ENCODE measurements at regions not wholly inside any gene's neighbourhood (a gene's known extent, or its start where the extent isn't known, plus 50 kb on each side); places are given as distances from the start of the nearest gene placed in this dataset.

DNA sequence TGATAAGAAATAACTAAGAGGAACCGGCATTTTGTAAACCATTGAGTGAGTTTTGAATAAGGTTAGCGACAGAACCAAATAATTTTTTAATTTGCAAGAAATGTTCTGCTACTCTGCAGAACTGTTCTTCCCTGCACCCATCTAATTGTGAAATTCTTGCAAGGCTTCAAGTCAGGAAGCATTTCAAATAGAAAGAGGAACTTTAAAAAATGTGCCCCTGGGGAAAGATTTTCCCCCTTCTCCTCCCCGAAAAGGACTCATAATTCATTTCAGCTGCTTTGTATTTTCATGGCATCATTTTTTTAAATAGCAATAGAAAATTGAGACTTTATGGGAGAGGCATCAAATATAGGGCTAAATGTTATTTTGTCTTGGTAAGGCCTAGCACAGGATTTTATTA is 180.9 kb upstream of the ANKRD55 start:
- TF ChIP-seq, protein P1, sequence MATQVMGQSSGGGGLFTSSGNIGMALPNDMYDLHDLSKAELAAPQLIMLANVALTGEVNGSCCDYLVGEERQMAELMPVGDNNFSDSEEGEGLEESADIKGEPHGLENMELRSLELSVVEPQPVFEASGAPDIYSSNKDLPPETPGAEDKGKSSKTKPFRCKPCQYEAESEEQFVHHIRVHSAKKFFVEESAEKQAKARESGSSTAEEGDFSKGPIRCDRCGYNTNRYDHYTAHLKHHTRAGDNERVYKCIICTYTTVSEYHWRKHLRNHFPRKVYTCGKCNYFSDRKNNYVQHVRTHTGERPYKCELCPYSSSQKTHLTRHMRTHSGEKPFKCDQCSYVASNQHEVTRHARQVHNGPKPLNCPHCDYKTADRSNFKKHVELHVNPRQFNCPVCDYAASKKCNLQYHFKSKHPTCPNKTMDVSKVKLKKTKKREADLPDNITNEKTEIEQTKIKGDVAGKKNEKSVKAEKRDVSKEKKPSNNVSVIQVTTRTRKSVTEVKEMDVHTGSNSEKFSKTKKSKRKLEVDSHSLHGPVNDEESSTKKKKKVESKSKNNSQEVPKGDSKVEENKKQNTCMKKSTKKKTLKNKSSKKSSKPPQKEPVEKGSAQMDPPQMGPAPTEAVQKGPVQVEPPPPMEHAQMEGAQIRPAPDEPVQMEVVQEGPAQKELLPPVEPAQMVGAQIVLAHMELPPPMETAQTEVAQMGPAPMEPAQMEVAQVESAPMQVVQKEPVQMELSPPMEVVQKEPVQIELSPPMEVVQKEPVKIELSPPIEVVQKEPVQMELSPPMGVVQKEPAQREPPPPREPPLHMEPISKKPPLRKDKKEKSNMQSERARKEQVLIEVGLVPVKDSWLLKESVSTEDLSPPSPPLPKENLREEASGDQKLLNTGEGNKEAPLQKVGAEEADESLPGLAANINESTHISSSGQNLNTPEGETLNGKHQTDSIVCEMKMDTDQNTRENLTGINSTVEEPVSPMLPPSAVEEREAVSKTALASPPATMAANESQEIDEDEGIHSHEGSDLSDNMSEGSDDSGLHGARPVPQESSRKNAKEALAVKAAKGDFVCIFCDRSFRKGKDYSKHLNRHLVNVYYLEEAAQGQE (IDR thresholded peaks at IDR 0.05; ENCODE audit: insufficient read depth in 1 of 2, low read depth in 2 of 2, low read length in 2 of 2): no peak
- TF ChIP-seq POLR2AphosphoS5 (IDR thresholded peaks at IDR 0.05; ENCODE audit: low read depth, low read length): no peak

DNA sequence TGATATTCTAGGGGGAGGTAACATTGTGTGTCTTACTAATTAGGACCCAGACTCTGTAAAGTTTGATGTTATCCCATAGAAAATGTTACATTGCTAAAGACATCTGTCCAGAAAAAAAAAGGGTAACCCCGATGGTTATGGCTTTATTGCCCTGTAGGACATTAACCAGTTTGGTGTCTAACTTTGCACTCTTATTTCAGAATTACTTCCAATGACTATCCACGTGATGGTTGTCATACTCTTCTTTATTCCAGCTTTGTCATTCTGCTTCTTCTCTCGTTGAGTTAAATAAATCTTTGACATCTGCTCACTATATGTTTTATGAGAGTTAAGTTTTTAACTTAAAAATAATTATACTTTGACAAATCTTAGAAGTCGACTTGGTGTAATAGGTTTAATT is 180.4 kb upstream of the ANKRD55 start:
- TF ChIP-seq POLR2AphosphoS5 (IDR thresholded peaks at IDR 0.05; ENCODE audit: low read depth, low read length) (no peak), TAF1 (IDR thresholded peaks at IDR 0.05; ENCODE audit: borderline replicate concordance, insufficient read depth, low read length) (no peak), FOXP2 (optimal IDR thresholded peaks at IDR 0.05; ENCODE audit: borderline replicate concordance, extremely low read depth, extremely low read length, insufficient read depth) (no peak), SIN3A (IDR thresholded peaks at IDR 0.05; ENCODE audit: borderline replicate concordance, insufficient read depth, low read length) (no peak)
- TF ChIP-seq, protein P1 (IDR thresholded peaks at IDR 0.05; ENCODE audit: insufficient read depth in 1 of 2, low read depth in 2 of 2, low read length in 2 of 2): no peak

DNA sequence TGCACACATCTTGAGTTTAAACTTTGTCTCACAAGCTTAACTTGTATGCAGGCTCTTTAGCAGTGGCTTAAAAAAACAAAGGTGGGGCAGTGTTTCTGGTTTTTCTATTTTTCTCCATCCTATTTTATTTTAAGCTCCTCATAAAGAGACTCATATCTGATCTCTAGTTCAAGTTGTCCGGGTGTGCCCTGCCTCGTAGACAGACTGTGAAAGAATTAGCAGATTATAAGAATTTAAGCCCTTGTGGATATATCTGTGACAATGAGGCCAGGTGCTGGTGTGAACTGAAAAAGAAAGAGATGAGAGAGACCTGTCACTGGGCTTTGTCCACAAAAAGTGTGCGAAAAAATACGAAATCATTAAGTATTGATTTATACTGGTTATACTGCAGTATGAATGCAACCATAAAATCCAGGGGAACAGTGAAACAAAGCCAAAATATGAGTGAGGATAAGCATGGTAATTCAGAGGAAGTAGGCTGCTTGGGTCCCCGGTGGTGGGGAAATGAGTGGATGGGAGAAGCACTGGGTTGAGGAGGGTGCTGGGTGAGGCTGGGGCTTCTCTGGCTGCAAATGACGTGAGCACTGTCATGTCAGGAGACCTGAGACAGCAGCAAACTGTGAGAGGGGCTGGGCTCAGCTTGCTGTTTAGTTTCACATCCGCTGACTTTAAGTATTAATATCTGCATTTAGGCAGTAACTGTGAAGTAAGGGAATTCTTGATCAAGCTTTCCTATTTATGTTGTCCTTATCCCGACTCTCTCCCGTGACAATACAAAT is 179.7 kb upstream of the ANKRD55 start:
- TF ChIP-seq TAF1 (IDR thresholded peaks at IDR 0.05; ENCODE audit: borderline replicate concordance, insufficient read depth, low read length): no peak
- TF ChIP-seq FOXP2 (optimal IDR thresholded peaks at IDR 0.05; ENCODE audit: borderline replicate concordance, extremely low read depth, extremely low read length, insufficient read depth): no peak
- TF ChIP-seq POLR2AphosphoS5 (IDR thresholded peaks at IDR 0.05; ENCODE audit: low read depth, low read length): no peak
- TF ChIP-seq SIN3A (IDR thresholded peaks at IDR 0.05; ENCODE audit: borderline replicate concordance, insufficient read depth, low read length): no peak
- TF ChIP-seq, protein P1 (IDR thresholded peaks at IDR 0.05; ENCODE audit: insufficient read depth in 1 of 2, low read depth in 2 of 2, low read length in 2 of 2): no peak

DNA sequence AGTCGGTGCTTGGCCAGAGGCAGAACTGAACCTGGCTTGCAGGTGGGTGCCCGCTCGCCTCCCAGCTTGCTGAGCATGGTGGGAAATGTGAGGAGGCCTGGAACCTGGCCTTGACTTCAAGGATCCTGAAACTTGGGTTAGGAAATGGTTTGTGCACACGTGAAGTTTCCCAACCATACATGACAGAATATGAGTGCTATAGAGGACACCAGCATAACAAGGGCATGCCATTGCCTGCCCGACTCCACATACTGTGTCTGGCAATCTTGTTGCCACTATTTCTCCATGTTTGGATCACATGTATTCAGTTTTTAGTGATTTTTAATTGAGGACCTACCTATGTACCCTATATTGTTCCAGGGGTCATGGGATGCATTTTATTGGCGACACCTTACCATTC is 177.6 kb upstream of the ANKRD55 start:
- TF ChIP-seq, protein P1 (IDR thresholded peaks at IDR 0.05; ENCODE audit: insufficient read depth in 1 of 2, low read depth in 2 of 2, low read length in 2 of 2): no peak
- TF ChIP-seq TAF1 (IDR thresholded peaks at IDR 0.05; ENCODE audit: borderline replicate concordance, insufficient read depth, low read length) (no peak), SIN3A (IDR thresholded peaks at IDR 0.05; ENCODE audit: borderline replicate concordance, insufficient read depth, low read length) (no peak), POLR2AphosphoS5 (IDR thresholded peaks at IDR 0.05; ENCODE audit: low read depth, low read length) (no peak), FOXP2 (optimal IDR thresholded peaks at IDR 0.05; ENCODE audit: borderline replicate concordance, extremely low read depth, extremely low read length, insufficient read depth) (no peak)

Measured in PFSK-1 (cell line).